Stimulated activated CD4-positive, alpha-beta T cell treated with anti-CD3 and anti-CD28 coated beads, Interleukin-4, amount 100 ng/mL, for 24 hours (primary cell): ENCODE measurements at regions not wholly inside any gene's neighbourhood (a gene's known extent, or its start where the extent isn't known, plus 50 kb on each side); places are given as distances from the start of the nearest gene placed in this dataset.
A peak's percentile ranks its signal among the peaks of the same experiment; 100 is the strongest.

Source experiments
- DNase-seq: peaks from one replicate; pipeline ENCODE4 v3.0.0-alpha.2; 2020

- DNase-seq = no peak
Observed at GRCh38 chr11:130617001-130617400, 168.6 kb downstream of the ADAMTS15 start.

GRCh38 chr11:130620548-130620947 lies 172.1 kb downstream of the ADAMTS15 start:
- DNase-seq = no peak

- no peak for DNase-seq
Observed at GRCh38 chr11:130622141-130622542, 173.7 kb downstream of the ADAMTS15 start.

GRCh38 chr11:130623670-130624668 lies 175.5 kb downstream of the ADAMTS15 start:
- no peak for DNase-seq

- no peak for DNase-seq
Observed at GRCh38 chr11:130624971-130625544, 176.6 kb downstream of the ADAMTS15 start.

- DNase-seq = no peak
Observed at GRCh38 chr11:130625578-130626306, 177.3 kb downstream of the ADAMTS15 start.

GRCh38 chr11:130629039-130629438 lies 180.6 kb downstream of the ADAMTS15 start:
- no peak for DNase-seq

- peak; percentile 5 for DNase-seq
Observed at GRCh38 chr11:130631119-130631518, 182.7 kb downstream of the ADAMTS15 start.

- DNase-seq = no peak
Observed at GRCh38 chr11:130633466-130633865, 185.0 kb downstream of the ADAMTS15 start.

- DNase-seq = no peak
Observed at GRCh38 chr11:130634186-130634585, 185.7 kb downstream of the ADAMTS15 start.

- no peak for DNase-seq
Observed at GRCh38 chr11:130634961-130635473, 186.6 kb downstream of the ADAMTS15 start.

GRCh38 chr11:130635937-130636630 lies 187.6 kb downstream of the ADAMTS15 start:
- no peak for DNase-seq

GRCh38 chr11:130636722-130637464 lies 188.4 kb downstream of the ADAMTS15 start:
- no peak for DNase-seq

GRCh38 chr11:130637566-130637965 lies 189.1 kb downstream of the ADAMTS15 start:
- DNase-seq = no peak

GRCh38 chr11:130638033-130638432 lies 189.6 kb downstream of the ADAMTS15 start:
- no peak for DNase-seq

- no peak for DNase-seq
Observed at GRCh38 chr11:130638624-130639023, 190.2 kb downstream of the ADAMTS15 start.

- no peak for DNase-seq
Observed at GRCh38 chr11:130639369-130639768, 190.9 kb downstream of the ADAMTS15 start.

- DNase-seq = no peak
Observed at GRCh38 chr11:130640526-130640925, 192.1 kb downstream of the ADAMTS15 start.

GRCh38 chr11:130641876-130642275 lies 193.4 kb downstream of the ADAMTS15 start:
- DNase-seq = no peak

- DNase-seq = no peak
Observed at GRCh38 chr11:130642994-130643393, 194.5 kb downstream of the ADAMTS15 start.

GRCh38 chr11:130644187-130644586 lies 195.7 kb downstream of the ADAMTS15 start:
- DNase-seq = no peak
